H1 (cell line): ENCODE measurements at regions not wholly inside any gene's neighbourhood (a gene's known extent, or its start where the extent isn't known, plus 50 kb on each side); places are given as distances from the start of the nearest gene placed in this dataset.

Experiments used
- CTCF ChIP-seq, 3 experiments: IDR thresholded peaks; 1 replicate in 2 of 3; 2 replicates in 1 of 3; pipeline versions ENCODE4 v1.5.1 to v1.6.1; 2011; ENCODE audit warnings: low read length in 3 of 3, mild to moderate bottlenecking in 3 of 3, inconsistent platforms in 2 of 3, low read depth in 1 of 3, moderate library complexity in 1 of 3; ENCODE audit not compliant: insufficient read depth in 1 of 3; ENCODE audit errors: control extremely low read depth in 1 of 3
- NANOG ChIP-seq: IDR thresholded peaks from 2 replicates; pipeline ENCODE4 v1.6.1; 2011; ENCODE audit warnings: low read length, low read depth, mild to moderate bottlenecking, inconsistent platforms; ENCODE audit not compliant: insufficient read depth, poor library complexity, severe bottlenecking

- TF ChIP-seq CTCF (IDR thresholded peaks at IDR 0.05; ENCODE audit: control extremely low read depth in 1 of 3, insufficient read depth in 1 of 3, low read depth in 1 of 3, low read length in 3 of 3): no peak
- no peak for TF ChIP-seq NANOG
These were observed 424.6 kb upstream of the C16orf82 start (continued) for GRCh38 chr16:26642047-26642664.
